Germinal center (tissue), 1 donor: ENCODE measurements at regions not wholly inside any gene's neighbourhood (a gene's known extent, or its start where the extent isn't known, plus 50 kb on each side); places are given as distances from the start of the nearest gene placed in this dataset.

Experiments
- DNase-seq: peaks from one replicate; pipeline ENCODE4 v3.0.0; 2012; ENCODE audit warnings: mixed read lengths, low spot score

- DNase-seq: no peak
These were observed 495.5 kb upstream of the CFAP20DC start for GRCh38 chr3:59545374-59545773.

- no peak for DNase-seq
These were observed 492.5 kb upstream of the CFAP20DC start for GRCh38 chr3:59542276-59542675.

- DNase-seq: no peak
These were observed 490.9 kb upstream of the CFAP20DC start for GRCh38 chr3:59540696-59541095.

GRCh38 chr3:59540241-59540640 lies 490.4 kb upstream of the CFAP20DC start:
- no peak for DNase-seq

- DNase-seq: no peak
These were observed 489.1 kb upstream of the CFAP20DC start for GRCh38 chr3:59538753-59539432.

GRCh38 chr3:59535791-59536221 lies 486.0 kb upstream of the CFAP20DC start:
- no peak for DNase-seq

- no peak for DNase-seq
These were observed 482.2 kb upstream of the CFAP20DC start for GRCh38 chr3:59531994-59532393.

GRCh38 chr3:59531066-59531745 lies 481.4 kb upstream of the CFAP20DC start:
- no peak for DNase-seq

GRCh38 chr3:59528251-59528650 lies 478.4 kb upstream of the CFAP20DC start:
- no peak for DNase-seq

GRCh38 chr3:59527493-59527892 lies 477.7 kb upstream of the CFAP20DC start:
- no peak for DNase-seq

- no peak for DNase-seq
These were observed 477.2 kb upstream of the CFAP20DC start for GRCh38 chr3:59526999-59527398.

- DNase-seq: no peak
These were observed 472.7 kb upstream of the CFAP20DC start for GRCh38 chr3:59522550-59522949.

- no peak for DNase-seq
These were observed 469.3 kb upstream of the CFAP20DC start for GRCh38 chr3:59519094-59519493.

GRCh38 chr3:59518283-59519055 lies 468.6 kb upstream of the CFAP20DC start:
- DNase-seq: no peak

GRCh38 chr3:59517388-59517787 lies 467.6 kb upstream of the CFAP20DC start:
- DNase-seq: no peak

- DNase-seq: no peak
These were observed 466.1 kb upstream of the CFAP20DC start for GRCh38 chr3:59515966-59516365.

- DNase-seq: no peak
These were observed 465.1 kb upstream of the CFAP20DC start for GRCh38 chr3:59514865-59515482.

- no peak for DNase-seq
These were observed 463.7 kb upstream of the CFAP20DC start for GRCh38 chr3:59513570-59513969.

GRCh38 chr3:59512066-59512465 lies 462.2 kb upstream of the CFAP20DC start:
- no peak for DNase-seq

- no peak for DNase-seq
These were observed 460.8 kb upstream of the CFAP20DC start for GRCh38 chr3:59510576-59510975.

GRCh38 chr3:59508273-59508672 lies 458.4 kb upstream of the CFAP20DC start:
- no peak for DNase-seq

GRCh38 chr3:59506191-59506590 lies 456.4 kb upstream of the CFAP20DC start:
- DNase-seq: no peak

GRCh38 chr3:59503441-59503840 lies 453.6 kb upstream of the CFAP20DC start:
- no peak for DNase-seq
